ENCODE measurements at regions not wholly inside any gene's neighbourhood (a gene's known extent, or its start where the extent isn't known, plus 50 kb on each side); places are given as distances from the start of the nearest gene placed in this dataset.

GRCh38 chr10:130973127-130973839 is 338.2 kb downstream of the TCERG1L start:
- no peak overlapping the region for H2AK5ac ChIP-seq (ENCODE audit: low read depth, low read length)
- WGBS, 2 experiments (ENCODE audit: extremely low coverage in 2 of 2, insufficient read length in 1 of 2) = 59% methylated on average over 7 of the region's 16 CpGs; no CpG with 5 or more reads in 1 of the 2 experiments
- no peak overlapping the region for H3K14ac ChIP-seq (replicated peaks; ENCODE audit: low read depth, low read length)
- no peak overlapping the region for H3K56ac ChIP-seq (ENCODE audit: extremely low read depth, insufficient read depth, low read length)
- H3K4me3 ChIP-seq (ENCODE audit: insufficient read depth, low read depth, low read length) = no peak overlapping the region
- no peak for DNase-seq
- no peak overlapping the region for H2BK120ac ChIP-seq (ENCODE audit: low read depth, low read length)
- H4K20me1 ChIP-seq (ENCODE audit: insufficient read depth, low read length) = no peaks in the 10 kb centered on the region
- no peaks in the 10 kb centered on the region for H3K36me3 ChIP-seq (ENCODE audit: control insufficient read depth, insufficient read depth, low read length)
- POLR2A ChIA-PET (ENCODE audit: unreplicated experiment) = no interaction called here
- H3K79me1 ChIP-seq (ENCODE audit: low read depth in 1 of 2, low read length in 2 of 2) = no peaks in the 10 kb centered on the region
- H3K4ac ChIP-seq (ENCODE audit: low read depth, low read length) = no peak overlapping the region
- H2AFZ ChIP-seq (replicated peaks; ENCODE audit: low read length, poor library complexity) = peak overlapping the region; percentile 23
- no peak overlapping the region for H3K4me2 ChIP-seq (ENCODE audit: low read depth, low read length)
- peaks cover 27% of the 10 kb centered on the region for H3K9me3 ChIP-seq (ENCODE audit: control insufficient read depth, insufficient read depth, low read length)
- H3K18ac ChIP-seq (ENCODE audit: low read depth, low read length) = no peak overlapping the region
- no peak overlapping the region for H3K9ac ChIP-seq (ENCODE audit: low read depth, low read length)
- H3K23ac ChIP-seq (ENCODE audit: low read depth, low read length) = no peak overlapping the region
- ATAC-seq (ENCODE audit: low read depth) = no peak
- H4K8ac ChIP-seq (ENCODE audit: low read depth in 2 of 2, low read length in 2 of 2) = no peak overlapping the region
- dilution Hi-C loops (cut with HindIII; ENCODE audit: low sequenced_read_pairs, unreplicated experiment) (no loop called here), intact Hi-C loops (cut with micrococcal nuclease) (no loop called here), in situ Hi-C loops (cut with MboI; ENCODE audit: low sequenced_read_pairs) (no loop called here)
- no peaks in the 10 kb centered on the region for H3K27me3 ChIP-seq (ENCODE audit: control insufficient read depth, insufficient read depth, low read length)
- H2AK9ac ChIP-seq (replicated peaks; ENCODE audit: low read depth, low read length, poor library complexity) = no peak overlapping the region
- H2BK15ac ChIP-seq (ENCODE audit: low read depth, low read length) = no peak overlapping the region
- H3K9me1 ChIP-seq (ENCODE audit: insufficient read depth, low read length) = no peaks in the 10 kb centered on the region
- H2BK5ac ChIP-seq (ENCODE audit: low read depth, low read length, poor library complexity, severe bottlenecking) = no peak overlapping the region
- no peak for TF ChIP-seq CEBPB (IDR thresholded peaks at IDR 0.05; ENCODE audit: low read depth, low read length)
- no peak for TF ChIP-seq SMC3 (IDR thresholded peaks at IDR 0.05; ENCODE audit: low read depth, low read length)
- no peak for TF ChIP-seq POLR2A (IDR thresholded peaks at IDR 0.05; ENCODE audit: low read depth, low read length)
- TF ChIP-seq, protein P1, sequence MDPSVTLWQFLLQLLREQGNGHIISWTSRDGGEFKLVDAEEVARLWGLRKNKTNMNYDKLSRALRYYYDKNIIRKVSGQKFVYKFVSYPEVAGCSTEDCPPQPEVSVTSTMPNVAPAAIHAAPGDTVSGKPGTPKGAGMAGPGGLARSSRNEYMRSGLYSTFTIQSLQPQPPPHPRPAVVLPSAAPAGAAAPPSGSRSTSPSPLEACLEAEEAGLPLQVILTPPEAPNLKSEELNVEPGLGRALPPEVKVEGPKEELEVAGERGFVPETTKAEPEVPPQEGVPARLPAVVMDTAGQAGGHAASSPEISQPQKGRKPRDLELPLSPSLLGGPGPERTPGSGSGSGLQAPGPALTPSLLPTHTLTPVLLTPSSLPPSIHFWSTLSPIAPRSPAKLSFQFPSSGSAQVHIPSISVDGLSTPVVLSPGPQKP (IDR thresholded peaks at IDR 0.05; ENCODE audit: borderline replicate concordance, low read depth, low read length) = no peak
- TF ChIP-seq MXI1 (IDR thresholded peaks at IDR 0.05; ENCODE audit: borderline replicate concordance, low read depth, low read length) = no peak
- TF ChIP-seq RAD21 (IDR thresholded peaks at IDR 0.05; ENCODE audit: low read length) = no peak
- H3K27ac ChIP-seq (ENCODE audit: insufficient read depth, low read length) = no peak overlapping the region
- H2BK20ac ChIP-seq (ENCODE audit: low read depth, low read length) = no peak overlapping the region
- H4K91ac ChIP-seq (ENCODE audit: insufficient read depth, low read depth, low read length) = no peak overlapping the region
- CTCF ChIA-PET = no interaction called here
- H4K5ac ChIP-seq (ENCODE audit: low read depth, low read length) = no peak overlapping the region
- no TSS peak for BruUV-seq (replicated peaks)
- H3K4me1 ChIP-seq (ENCODE audit: control insufficient read depth, insufficient read depth, low read length) = no peaks in the 10 kb centered on the region
